NCI-H1417 (cell line): ENCODE measurements at regions not wholly inside any gene's neighbourhood (a gene's known extent, or its start where the extent isn't known, plus 50 kb on each side); places are given as distances from the start of the nearest gene placed in this dataset.
"Not testable (repeated sequence)": the region's sequence is repeated elsewhere in the genome, so short reads cannot be mapped to it uniquely, and the experiment has no call there.

Experiments used
- DNase-seq, 3 experiments: peaks; one replicate each; lab custom pipeline; 2025; lab: John Stamatoyannopoulos, UW

GRCh38 chr2:142478206-142478605 lies 347.4 kb upstream of the LRP1B start:
- DNase-seq: peak in 1 of 3 experiments; percentile 5

GRCh38 chr2:142472382-142472781 lies 341.6 kb upstream of the LRP1B start:
- DNase-seq: peak in 2 of 3 experiments; percentile 24 to 69

GRCh38 chr2:142467321-142467720 lies 336.5 kb upstream of the LRP1B start:
- DNase-seq: no peak

- no peak for DNase-seq
Measured at GRCh38 chr2:142463047-142463446, 332.2 kb upstream of the LRP1B start.

- no peak for DNase-seq
Measured at GRCh38 chr2:142462306-142462705, 331.5 kb upstream of the LRP1B start.

GRCh38 chr2:142445551-142446072 lies 314.8 kb upstream of the LRP1B start:
- DNase-seq: peak in 1 of 3 experiments; percentile 50

GRCh38 chr2:142445023-142445422 lies 314.2 kb upstream of the LRP1B start:
- DNase-seq: peak in 1 of 3 experiments; percentile 35

- no peak for DNase-seq
Measured at GRCh38 chr2:142435847-142436246, 305.0 kb upstream of the LRP1B start.

- no peak for DNase-seq
Measured at GRCh38 chr2:142426064-142426463, 295.2 kb upstream of the LRP1B start.

- DNase-seq: no peak
Measured at GRCh38 chr2:142425551-142425950, 294.7 kb upstream of the LRP1B start.

- no peak for DNase-seq
Measured at GRCh38 chr2:142423603-142424002, 292.8 kb upstream of the LRP1B start.

GRCh38 chr2:142422769-142423168 lies 292.0 kb upstream of the LRP1B start:
- no peak for DNase-seq

GRCh38 chr2:142422041-142422440 lies 291.2 kb upstream of the LRP1B start:
- no peak for DNase-seq

GRCh38 chr2:142418699-142419098 lies 287.9 kb upstream of the LRP1B start:
- not testable (repeated sequence) for DNase-seq

GRCh38 chr2:142416996-142417395 lies 286.2 kb upstream of the LRP1B start:
- no peak for DNase-seq

GRCh38 chr2:142415461-142415860 lies 284.6 kb upstream of the LRP1B start:
- no peak for DNase-seq

- no peak for DNase-seq
Measured at GRCh38 chr2:142398212-142398611, 267.4 kb upstream of the LRP1B start.

- no peak for DNase-seq
Measured at GRCh38 chr2:142395291-142395690, 264.5 kb upstream of the LRP1B start.

- no peak for DNase-seq
Measured at GRCh38 chr2:142380372-142380771, 249.6 kb upstream of the LRP1B start.

- DNase-seq: not testable (repeated sequence)
Measured at GRCh38 chr2:142362069-142362468, 231.3 kb upstream of the LRP1B start.

GRCh38 chr2:142347751-142348150 lies 216.9 kb upstream of the LRP1B start:
- DNase-seq: peak in 1 of 3 experiments; percentile 13

- DNase-seq: no peak
Measured at GRCh38 chr2:142339261-142339660, 208.4 kb upstream of the LRP1B start.

- no peak for DNase-seq
Measured at GRCh38 chr2:142332196-142332595, 201.4 kb upstream of the LRP1B start.

GRCh38 chr2:142330458-142330857 lies 199.6 kb upstream of the LRP1B start:
- DNase-seq: no peak

- peak in 2 of 3 experiments; percentile 2 to 47 for DNase-seq
Measured at GRCh38 chr2:142325870-142326269, 195.1 kb upstream of the LRP1B start.
